ENCODE measurements at regions not wholly inside any gene's neighbourhood (a gene's known extent, or its start where the extent isn't known, plus 50 kb on each side); places are given as distances from the start of the nearest gene placed in this dataset.
A peak's percentile ranks its signal among the peaks of the same experiment; 100 is the strongest.

GRCh38 chr14:41418851-41419250 is 187.8 kb upstream of the LRFN5 start:
- Histone ChIP-seq H3K27ac (ENCODE audit: low read depth, low read length) (no peak overlapping the region), H3K4me3 (ENCODE audit: low read depth, low read length) (no peak overlapping the region), H3K9ac (ENCODE audit: low read length) (no peak overlapping the region), H3K9me3 (ENCODE audit: control insufficient read depth, insufficient read depth, low read depth, low read length) (no peaks in the 10 kb centered on the region), H3K27me3 (ENCODE audit: control insufficient read depth, insufficient read depth, low read length) (no peaks in the 10 kb centered on the region), H3K36me3 (ENCODE audit: control insufficient read depth, insufficient read depth, low read length) (no peaks in the 10 kb centered on the region), H3K4me1 (ENCODE audit: control insufficient read depth, insufficient read depth, low read length) (peaks cover 17% of the 10 kb centered on the region)

- no peak overlapping the region for H3K4me3 ChIP-seq (ENCODE audit: low read depth, low read length)
- no peak overlapping the region for H3K9ac ChIP-seq (ENCODE audit: low read length)
- no peaks in the 10 kb centered on the region for H3K36me3 ChIP-seq (ENCODE audit: control insufficient read depth, insufficient read depth, low read length)
Observed at GRCh38 chr14:41409806-41410205, 196.9 kb upstream of the LRFN5 start.

GRCh38 chr14:41404126-41404525 is 202.6 kb upstream of the LRFN5 start:
- H3K9me3 ChIP-seq (ENCODE audit: control insufficient read depth, insufficient read depth, low read depth, low read length) = no peaks in the 10 kb centered on the region
- peak overlapping the region; percentile 38; the same call in 1 of the 2 replicates for H3K4me3 ChIP-seq (ENCODE audit: low read depth, low read length)
- peak overlapping the region; percentile 55 for H3K9ac ChIP-seq (ENCODE audit: low read length)
- H3K27ac ChIP-seq (ENCODE audit: low read depth, low read length) = peak overlapping the region; percentile 11; the same call in 1 of the 2 replicates
- H3K27me3 ChIP-seq (ENCODE audit: control insufficient read depth, insufficient read depth, low read length) = no peaks in the 10 kb centered on the region
- H3K4me1 ChIP-seq (ENCODE audit: control insufficient read depth, insufficient read depth, low read length) = peaks cover 40% of the 10 kb centered on the region
- no peaks in the 10 kb centered on the region for H3K36me3 ChIP-seq (ENCODE audit: control insufficient read depth, insufficient read depth, low read length)

More at GRCh38 chr14:41409806-41410205, 196.9 kb upstream of the LRFN5 start:
- no peak overlapping the region for H3K27ac ChIP-seq (ENCODE audit: low read depth, low read length)
- no peaks in the 10 kb centered on the region for H3K27me3 ChIP-seq (ENCODE audit: control insufficient read depth, insufficient read depth, low read length)
- H3K9me3 ChIP-seq (ENCODE audit: control insufficient read depth, insufficient read depth, low read depth, low read length) = no peaks in the 10 kb centered on the region
- peaks cover 6% of the 10 kb centered on the region for H3K4me1 ChIP-seq (ENCODE audit: control insufficient read depth, insufficient read depth, low read length)

- peak overlapping the region; percentile 38 for H3K4me3 ChIP-seq (ENCODE audit: low read depth, low read length)
- no peaks in the 10 kb centered on the region for H3K9me3 ChIP-seq (ENCODE audit: control insufficient read depth, insufficient read depth, low read depth, low read length)
- peak overlapping the region; percentile 11; the same call in 1 of the 2 replicates for H3K27ac ChIP-seq (ENCODE audit: low read depth, low read length)
- no peaks in the 10 kb centered on the region for H3K27me3 ChIP-seq (ENCODE audit: control insufficient read depth, insufficient read depth, low read length)
- peak overlapping the region; percentile 55 for H3K9ac ChIP-seq (ENCODE audit: low read length)
- peaks cover 48% of the 10 kb centered on the region for H3K4me1 ChIP-seq (ENCODE audit: control insufficient read depth, insufficient read depth, low read length)
- H3K36me3 ChIP-seq (ENCODE audit: control insufficient read depth, insufficient read depth, low read length) = no peaks in the 10 kb centered on the region
Observed at GRCh38 chr14:41403360-41403759, 203.3 kb upstream of the LRFN5 start.

- no peak overlapping the region for H3K27ac ChIP-seq (ENCODE audit: low read depth, low read length)
- peaks cover 42% of the 10 kb centered on the region for H3K4me1 ChIP-seq (ENCODE audit: control insufficient read depth, insufficient read depth, low read length)
- H3K9me3 ChIP-seq (ENCODE audit: control insufficient read depth, insufficient read depth, low read depth, low read length) = no peaks in the 10 kb centered on the region
- no peak overlapping the region for H3K9ac ChIP-seq (ENCODE audit: low read length)
- no peaks in the 10 kb centered on the region for H3K27me3 ChIP-seq (ENCODE audit: control insufficient read depth, insufficient read depth, low read length)
- H3K36me3 ChIP-seq (ENCODE audit: control insufficient read depth, insufficient read depth, low read length) = no peaks in the 10 kb centered on the region
- no peak overlapping the region for H3K4me3 ChIP-seq (ENCODE audit: low read depth, low read length)
Observed at GRCh38 chr14:41397926-41398325, 208.8 kb upstream of the LRFN5 start.

- Histone ChIP-seq H3K4me3 (ENCODE audit: low read depth, low read length) (no peak overlapping the region), H3K27me3 (ENCODE audit: control insufficient read depth, insufficient read depth, low read length) (no peaks in the 10 kb centered on the region), H3K9me3 (ENCODE audit: control insufficient read depth, insufficient read depth, low read depth, low read length) (no peaks in the 10 kb centered on the region), H3K36me3 (ENCODE audit: control insufficient read depth, insufficient read depth, low read length) (no peaks in the 10 kb centered on the region), H3K4me1 (ENCODE audit: control insufficient read depth, insufficient read depth, low read length) (peaks cover 14% of the 10 kb centered on the region), H3K9ac (ENCODE audit: low read length) (no peak overlapping the region), H3K27ac (ENCODE audit: low read depth, low read length) (no peak overlapping the region)
Observed at GRCh38 chr14:41393512-41393911, 213.2 kb upstream of the LRFN5 start.

- no peak overlapping the region for H3K4me3 ChIP-seq (ENCODE audit: low read depth, low read length)
- H3K9me3 ChIP-seq (ENCODE audit: control insufficient read depth, insufficient read depth, low read depth, low read length) = no peaks in the 10 kb centered on the region
- no peaks in the 10 kb centered on the region for H3K36me3 ChIP-seq (ENCODE audit: control insufficient read depth, insufficient read depth, low read length)
- no peak overlapping the region for H3K27ac ChIP-seq (ENCODE audit: low read depth, low read length)
- H3K4me1 ChIP-seq (ENCODE audit: control insufficient read depth, insufficient read depth, low read length) = peaks cover 1% of the 10 kb centered on the region; the same call in 1 of the 2 replicates
- H3K27me3 ChIP-seq (ENCODE audit: control insufficient read depth, insufficient read depth, low read length) = no peaks in the 10 kb centered on the region
- H3K9ac ChIP-seq (ENCODE audit: low read length) = no peak overlapping the region
Observed at GRCh38 chr14:41392226-41392625, 214.4 kb upstream of the LRFN5 start.

GRCh38 chr14:41389355-41389754 is 217.3 kb upstream of the LRFN5 start:
- Histone ChIP-seq H3K4me3 (ENCODE audit: low read depth, low read length) (no peak overlapping the region), H3K9me3 (ENCODE audit: control insufficient read depth, insufficient read depth, low read depth, low read length) (no peaks in the 10 kb centered on the region), H3K4me1 (ENCODE audit: control insufficient read depth, insufficient read depth, low read length) (no peaks in the 10 kb centered on the region), H3K9ac (ENCODE audit: low read length) (no peak overlapping the region), H3K27ac (ENCODE audit: low read depth, low read length) (no peak overlapping the region), H3K36me3 (ENCODE audit: control insufficient read depth, insufficient read depth, low read length) (no peaks in the 10 kb centered on the region), H3K27me3 (ENCODE audit: control insufficient read depth, insufficient read depth, low read length) (no peaks in the 10 kb centered on the region)

- Histone ChIP-seq H3K36me3 (ENCODE audit: control insufficient read depth, insufficient read depth, low read length) (no peaks in the 10 kb centered on the region), H3K4me1 (ENCODE audit: control insufficient read depth, insufficient read depth, low read length) (no peaks in the 10 kb centered on the region), H3K9me3 (ENCODE audit: control insufficient read depth, insufficient read depth, low read depth, low read length) (no peaks in the 10 kb centered on the region), H3K4me3 (ENCODE audit: low read depth, low read length) (no peak overlapping the region), H3K27me3 (ENCODE audit: control insufficient read depth, insufficient read depth, low read length) (no peaks in the 10 kb centered on the region), H3K27ac (ENCODE audit: low read depth, low read length) (no peak overlapping the region), H3K9ac (ENCODE audit: low read length) (no peak overlapping the region)
Observed at GRCh38 chr14:41385797-41386196, 220.9 kb upstream of the LRFN5 start.

- H3K27ac ChIP-seq (ENCODE audit: low read depth, low read length) = no peak overlapping the region
- no peaks in the 10 kb centered on the region for H3K36me3 ChIP-seq (ENCODE audit: control insufficient read depth, insufficient read depth, low read length)
- H3K4me3 ChIP-seq (ENCODE audit: low read depth, low read length) = no peak overlapping the region
- no peaks in the 10 kb centered on the region for H3K9me3 ChIP-seq (ENCODE audit: control insufficient read depth, insufficient read depth, low read depth, low read length)
- no peak overlapping the region for H3K9ac ChIP-seq (ENCODE audit: low read length)
- no peaks in the 10 kb centered on the region for H3K27me3 ChIP-seq (ENCODE audit: control insufficient read depth, insufficient read depth, low read length)
- H3K4me1 ChIP-seq (ENCODE audit: control insufficient read depth, insufficient read depth, low read length) = no peaks in the 10 kb centered on the region
Observed at GRCh38 chr14:41380017-41380416, 226.7 kb upstream of the LRFN5 start.

- no peak overlapping the region for H3K9ac ChIP-seq (ENCODE audit: low read length)
- H3K9me3 ChIP-seq (ENCODE audit: control insufficient read depth, insufficient read depth, low read depth, low read length) = no peaks in the 10 kb centered on the region
- H3K36me3 ChIP-seq (ENCODE audit: control insufficient read depth, insufficient read depth, low read length) = no peaks in the 10 kb centered on the region
- H3K27me3 ChIP-seq (ENCODE audit: control insufficient read depth, insufficient read depth, low read length) = no peaks in the 10 kb centered on the region
- H3K4me3 ChIP-seq (ENCODE audit: low read depth, low read length) = no peak overlapping the region
- no peak overlapping the region for H3K27ac ChIP-seq (ENCODE audit: low read depth, low read length)
- no peaks in the 10 kb centered on the region for H3K4me1 ChIP-seq (ENCODE audit: control insufficient read depth, insufficient read depth, low read length)
Observed at GRCh38 chr14:41378526-41378925, 228.2 kb upstream of the LRFN5 start.

- no peak overlapping the region for H3K27ac ChIP-seq (ENCODE audit: low read depth, low read length)
- no peak overlapping the region for H3K9ac ChIP-seq (ENCODE audit: low read length)
- no peaks in the 10 kb centered on the region for H3K4me1 ChIP-seq (ENCODE audit: control insufficient read depth, insufficient read depth, low read length)
- H3K27me3 ChIP-seq (ENCODE audit: control insufficient read depth, insufficient read depth, low read length) = no peaks in the 10 kb centered on the region
- H3K9me3 ChIP-seq (ENCODE audit: control insufficient read depth, insufficient read depth, low read depth, low read length) = no peaks in the 10 kb centered on the region
- no peaks in the 10 kb centered on the region for H3K36me3 ChIP-seq (ENCODE audit: control insufficient read depth, insufficient read depth, low read length)
- no peak overlapping the region for H3K4me3 ChIP-seq (ENCODE audit: low read depth, low read length)
Observed at GRCh38 chr14:41377932-41378331, 228.7 kb upstream of the LRFN5 start.

Measured in HUES6 (cell line).